ENCODE measurements at regions not wholly inside any gene's neighbourhood (a gene's known extent, or its start where the extent isn't known, plus 50 kb on each side); places are given as distances from the start of the nearest gene placed in this dataset.

DNA sequence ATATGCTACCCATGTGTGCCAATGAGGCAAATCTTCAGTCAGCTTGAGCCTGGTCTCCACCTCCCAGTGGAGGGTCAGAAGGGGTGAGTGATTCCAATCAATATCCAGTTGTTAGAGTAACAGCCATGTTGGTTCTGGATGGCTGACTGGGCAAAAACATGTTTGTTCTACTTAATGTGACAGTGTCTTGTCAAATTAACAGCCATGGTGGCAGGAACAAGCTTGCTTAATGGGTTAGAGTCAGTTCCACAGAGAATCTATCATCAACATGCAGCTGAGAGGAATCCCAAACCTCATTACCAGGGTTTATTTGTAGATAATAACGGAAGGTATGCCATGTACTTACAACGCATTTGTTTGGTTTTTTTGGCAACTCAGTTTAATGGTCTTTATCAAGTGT, 133.2 kb downstream of the SLC17A6 start:
- CTCF ChIA-PET: no interaction called here

DNA sequence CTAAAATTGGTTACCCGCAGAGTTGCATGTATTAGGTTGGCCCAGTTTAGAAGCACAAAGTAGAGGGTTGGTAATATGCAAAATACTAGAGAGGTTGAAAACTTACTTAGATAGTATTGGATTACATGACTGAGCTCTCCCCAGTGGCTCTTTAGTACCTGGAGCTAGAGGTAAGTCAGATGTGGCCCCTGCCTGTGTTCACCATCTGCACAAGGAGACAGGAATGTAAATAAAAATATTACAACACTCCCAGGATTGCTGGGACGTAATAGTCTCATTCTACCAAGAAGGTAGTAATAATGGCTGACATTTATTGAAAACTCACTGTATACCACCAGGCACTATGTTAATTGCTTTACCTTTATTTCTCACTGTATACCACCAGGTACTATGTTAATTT, 129.6 kb downstream of the SLC17A6 start:
- CTCF ChIA-PET: no interaction called here

More for the DNA sequence above, 133.2 kb downstream of the SLC17A6 start:
- POLR2A ChIA-PET: no interaction called here
- DNase-seq (ENCODE audit: extremely low spot score): no peak
- TF ChIP-seq L3MBTL2 (conservative IDR thresholded peaks at IDR 0.05): no peak
- no peak for TF ChIP-seq TARDBP (IDR thresholded peaks at IDR 0.05)
- no peak for TF ChIP-seq ZNF384 (IDR thresholded peaks at IDR 0.05)
- no peak for TF ChIP-seq FOXK2 (IDR thresholded peaks at IDR 0.05)
- TF ChIP-seq FOXA1 (IDR thresholded peaks at IDR 0.05): no peak
- no peak for TF ChIP-seq CTBP1 (IDR thresholded peaks at IDR 0.05; ENCODE audit: borderline replicate concordance)
- TF ChIP-seq ARNT (IDR thresholded peaks at IDR 0.05): no peak
- TF ChIP-seq, protein P1, sequence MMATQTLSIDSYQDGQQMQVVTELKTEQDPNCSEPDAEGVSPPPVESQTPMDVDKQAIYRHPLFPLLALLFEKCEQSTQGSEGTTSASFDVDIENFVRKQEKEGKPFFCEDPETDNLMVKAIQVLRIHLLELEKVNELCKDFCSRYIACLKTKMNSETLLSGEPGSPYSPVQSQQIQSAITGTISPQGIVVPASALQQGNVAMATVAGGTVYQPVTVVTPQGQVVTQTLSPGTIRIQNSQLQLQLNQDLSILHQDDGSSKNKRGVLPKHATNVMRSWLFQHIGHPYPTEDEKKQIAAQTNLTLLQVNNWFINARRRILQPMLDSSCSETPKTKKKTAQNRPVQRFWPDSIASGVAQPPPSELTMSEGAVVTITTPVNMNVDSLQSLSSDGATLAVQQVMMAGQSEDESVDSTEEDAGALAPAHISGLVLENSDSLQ (IDR thresholded peaks at IDR 0.05): no peak
- TF ChIP-seq SP1 (IDR thresholded peaks at IDR 0.05): no peak
- no peak for TF ChIP-seq ELF4 (IDR thresholded peaks at IDR 0.05)
- TF ChIP-seq HDGF (IDR thresholded peaks at IDR 0.05; ENCODE audit: borderline replicate concordance): no peak
- TF ChIP-seq NFRKB (IDR thresholded peaks at IDR 0.05): no peak
- TF ChIP-seq FOXM1 (IDR thresholded peaks at IDR 0.05; ENCODE audit: borderline replicate concordance): no peak

DNA sequence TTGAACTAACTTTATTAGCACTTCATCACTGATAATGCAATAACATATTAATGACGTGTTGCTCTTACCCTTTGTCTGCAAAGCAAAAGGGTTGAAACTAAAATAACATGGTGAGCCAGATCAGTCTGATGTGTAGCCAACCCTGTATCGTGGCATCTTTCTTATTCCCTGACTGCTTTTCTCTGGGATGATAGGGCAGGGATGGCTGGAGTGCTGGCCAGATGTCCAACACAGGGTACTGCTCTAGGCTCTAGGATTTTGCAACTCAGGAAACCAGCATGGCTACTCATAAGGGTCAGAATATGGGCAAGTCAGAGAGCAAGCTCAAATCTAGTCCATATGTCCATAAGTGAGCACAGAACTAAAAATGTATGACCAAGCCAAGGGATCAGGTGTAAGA, 129.1 kb downstream of the SLC17A6 start:
- ChIA-PET POLR2A (no interaction called here), CTCF (no interaction called here)
- no peak for TF ChIP-seq TARDBP (IDR thresholded peaks at IDR 0.05)
- DNase-seq (ENCODE audit: extremely low spot score): no peak

More for the DNA sequence above, 129.6 kb downstream of the SLC17A6 start:
- POLR2A ChIA-PET: no interaction called here
- no peak for DNase-seq (ENCODE audit: extremely low spot score)
- no peak for TF ChIP-seq HDGF (IDR thresholded peaks at IDR 0.05; ENCODE audit: borderline replicate concordance)
- TF ChIP-seq ZNF384 (IDR thresholded peaks at IDR 0.05): no peak
- TF ChIP-seq BHLHE40 (IDR thresholded peaks at IDR 0.05; ENCODE audit: borderline replicate concordance): no peak
- no peak for TF ChIP-seq FOXM1 (IDR thresholded peaks at IDR 0.05; ENCODE audit: borderline replicate concordance)
- no peak for TF ChIP-seq TARDBP (IDR thresholded peaks at IDR 0.05)
- TF ChIP-seq CTBP1 (IDR thresholded peaks at IDR 0.05; ENCODE audit: borderline replicate concordance): no peak
- TF ChIP-seq ELF4 (IDR thresholded peaks at IDR 0.05): no peak
- no peak for TF ChIP-seq ARNT (IDR thresholded peaks at IDR 0.05)
- TF ChIP-seq SP1 (IDR thresholded peaks at IDR 0.05): no peak

DNA sequence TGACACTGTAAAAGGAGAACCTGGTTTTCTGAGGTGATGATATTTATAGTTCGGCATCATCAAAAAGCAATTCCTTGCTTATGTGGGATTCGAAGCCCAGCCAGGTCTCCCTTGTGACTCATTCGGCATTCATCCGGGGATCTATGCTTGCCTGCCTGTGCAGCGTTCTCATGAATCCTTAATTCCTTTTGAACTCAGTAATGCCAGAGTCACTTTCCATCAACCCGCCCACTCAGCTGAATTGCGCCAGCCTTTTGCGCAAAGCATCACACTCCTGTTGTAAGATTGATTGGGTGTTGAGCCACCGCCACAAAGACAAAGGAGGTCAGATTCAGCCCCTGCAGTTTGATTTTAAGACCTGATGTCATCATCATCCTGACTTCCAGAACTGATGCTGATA, 128.6 kb downstream of the SLC17A6 start:
- ChIA-PET POLR2A (no interaction called here), CTCF (no interaction called here)
- TF ChIP-seq TARDBP (IDR thresholded peaks at IDR 0.05) (no peak), HDGF (IDR thresholded peaks at IDR 0.05; ENCODE audit: borderline replicate concordance) (no peak), L3MBTL2 (conservative IDR thresholded peaks at IDR 0.05) (no peak), FOXA1 (IDR thresholded peaks at IDR 0.05) (no peak), LEF1 (IDR thresholded peaks at IDR 0.05; ENCODE audit: borderline replicate concordance) (no peak), FOXM1 (IDR thresholded peaks at IDR 0.05; ENCODE audit: borderline replicate concordance) (no peak), ELF4 (IDR thresholded peaks at IDR 0.05) (no peak), ARNT (IDR thresholded peaks at IDR 0.05) (no peak), NFRKB (IDR thresholded peaks at IDR 0.05) (no peak), FOXK2 (IDR thresholded peaks at IDR 0.05) (no peak), CTBP1 (IDR thresholded peaks at IDR 0.05; ENCODE audit: borderline replicate concordance) (no peak), SUZ12 (IDR thresholded peaks at IDR 0.05) (no peak), BHLHE40 (IDR thresholded peaks at IDR 0.05; ENCODE audit: borderline replicate concordance) (no peak), SP1 (IDR thresholded peaks at IDR 0.05) (no peak)
- TF ChIP-seq, protein P1 (IDR thresholded peaks at IDR 0.05): no peak
- no peak for DNase-seq (ENCODE audit: extremely low spot score)

DNA sequence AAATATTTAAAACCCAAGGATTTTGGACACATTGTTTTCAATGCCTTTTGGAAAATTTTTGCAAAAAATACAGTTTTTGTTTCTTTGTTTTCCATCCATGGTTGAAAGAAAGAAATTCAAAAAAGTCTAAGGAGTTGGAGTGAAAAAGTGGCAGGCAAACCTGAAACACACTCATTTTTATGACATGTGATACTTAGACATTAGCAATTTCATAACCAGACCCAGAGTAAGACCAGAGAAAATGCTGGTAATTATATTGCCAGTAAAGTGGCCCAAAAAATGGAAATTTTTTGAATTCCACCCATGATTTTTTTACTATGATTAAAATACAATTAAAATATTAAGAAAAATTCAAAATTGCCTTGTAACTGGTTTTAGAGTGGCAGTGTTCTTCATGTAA, 128.2 kb downstream of the SLC17A6 start:
- POLR2A ChIA-PET: no interaction called here
- TF ChIP-seq FOXM1 (IDR thresholded peaks at IDR 0.05; ENCODE audit: borderline replicate concordance) (no peak), CTBP1 (IDR thresholded peaks at IDR 0.05; ENCODE audit: borderline replicate concordance) (no peak), SUZ12 (IDR thresholded peaks at IDR 0.05) (no peak), L3MBTL2 (conservative IDR thresholded peaks at IDR 0.05) (no peak), TARDBP (IDR thresholded peaks at IDR 0.05) (no peak), NFRKB (IDR thresholded peaks at IDR 0.05) (no peak), HDGF (IDR thresholded peaks at IDR 0.05; ENCODE audit: borderline replicate concordance) (no peak), FOXK2 (IDR thresholded peaks at IDR 0.05) (no peak), SP1 (IDR thresholded peaks at IDR 0.05) (no peak)
- TF ChIP-seq, protein P1 (IDR thresholded peaks at IDR 0.05): no peak
- no peak for DNase-seq (ENCODE audit: extremely low spot score)
- CTCF ChIA-PET: no interaction called here

DNA sequence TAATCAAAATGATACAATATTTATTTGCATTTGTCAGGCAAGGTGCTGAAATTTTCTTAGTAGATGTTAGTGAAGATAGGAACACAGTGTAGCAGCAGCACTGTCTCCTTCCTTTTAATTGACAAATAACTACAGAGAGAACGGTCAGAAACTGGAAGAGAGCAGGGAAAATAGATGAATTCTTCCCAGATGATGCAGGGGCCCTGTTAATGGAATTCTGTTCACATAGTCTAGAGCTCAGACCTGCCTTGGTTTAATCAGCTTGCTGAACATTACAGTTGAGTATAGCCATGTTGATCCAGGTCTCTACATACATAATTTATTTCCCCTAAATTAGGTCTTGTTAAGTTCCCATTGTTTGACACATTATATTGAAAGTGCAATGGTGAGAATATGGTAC, 127.4 kb downstream of the SLC17A6 start:
- ChIA-PET POLR2A (no interaction called here), CTCF (no interaction called here)

More for the DNA sequence above, 127.4 kb downstream of the SLC17A6 start:
- no peak for DNase-seq (ENCODE audit: extremely low spot score)
- no peak for TF ChIP-seq NFRKB (IDR thresholded peaks at IDR 0.05)
- no peak for TF ChIP-seq SP1 (IDR thresholded peaks at IDR 0.05)
- TF ChIP-seq TARDBP (IDR thresholded peaks at IDR 0.05): no peak
- TF ChIP-seq ARNT (IDR thresholded peaks at IDR 0.05): no peak
- TF ChIP-seq CTBP1 (IDR thresholded peaks at IDR 0.05; ENCODE audit: borderline replicate concordance): no peak
- TF ChIP-seq, protein P1 (IDR thresholded peaks at IDR 0.05): no peak
- TF ChIP-seq L3MBTL2 (conservative IDR thresholded peaks at IDR 0.05): no peak
- TF ChIP-seq BHLHE40 (IDR thresholded peaks at IDR 0.05; ENCODE audit: borderline replicate concordance): no peak
- TF ChIP-seq FOXA1 (IDR thresholded peaks at IDR 0.05): no peak
- TF ChIP-seq FOXK2 (IDR thresholded peaks at IDR 0.05): no peak
- TF ChIP-seq SUZ12 (IDR thresholded peaks at IDR 0.05): no peak
- TF ChIP-seq FOXM1 (IDR thresholded peaks at IDR 0.05; ENCODE audit: borderline replicate concordance): no peak

Measured in HEK293T (cell line).